Epidermal melanocyte (primary cell): ENCODE measurements at regions not wholly inside any gene's neighbourhood (a gene's known extent, or its start where the extent isn't known, plus 50 kb on each side); places are given as distances from the start of the nearest gene placed in this dataset.

Experiments
- DNase-seq: peaks from one replicate; pipeline ENCODE4 v3.0.0; 2011; ENCODE audit warnings: low spot score; ENCODE audit not compliant: insufficient read length

- DNase-seq, result no peak
Measured at GRCh38 chr14:42459171-42459685, 852.6 kb downstream of the LRFN5 start.

DNA sequence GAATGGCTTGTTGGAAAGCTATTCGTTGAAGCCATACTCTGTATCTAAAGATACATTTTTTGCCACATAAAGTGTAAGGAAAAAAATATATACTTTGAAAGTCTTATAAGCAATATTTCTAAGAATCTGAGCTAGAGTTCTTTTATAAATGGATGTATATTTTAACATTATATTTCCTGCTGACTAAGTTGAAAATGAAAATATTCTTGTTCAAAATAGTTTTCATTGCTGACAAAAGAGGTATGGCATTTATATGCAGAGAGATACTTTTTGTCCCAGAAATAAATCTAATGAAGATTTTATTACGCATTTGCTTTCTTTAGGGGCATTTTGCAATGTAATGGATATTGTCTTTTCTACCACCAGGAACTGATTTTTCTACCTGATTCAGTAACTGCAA is 834.9 kb downstream of the LRFN5 start:
- DNase-seq, result no peak

DNA sequence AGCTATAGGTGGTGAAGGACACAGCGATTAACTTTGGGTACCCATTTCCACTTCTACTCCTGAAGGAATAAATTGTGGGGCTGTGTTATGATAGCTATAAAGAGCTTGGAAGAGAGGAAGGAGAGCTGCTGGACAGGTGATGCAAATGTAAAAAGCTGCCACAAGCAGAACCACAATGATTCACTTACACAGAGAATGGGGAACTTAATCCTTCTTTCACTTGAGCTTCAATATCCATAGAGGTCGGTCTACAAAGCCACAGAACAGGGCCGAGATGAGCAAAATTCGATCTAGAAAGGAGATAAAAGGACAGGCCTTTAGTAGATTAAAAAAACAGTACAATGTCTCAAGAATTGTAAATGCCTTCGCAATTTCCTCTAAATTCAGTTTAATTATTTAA is 831.1 kb downstream of the LRFN5 start:
- DNase-seq, result no peak

DNA sequence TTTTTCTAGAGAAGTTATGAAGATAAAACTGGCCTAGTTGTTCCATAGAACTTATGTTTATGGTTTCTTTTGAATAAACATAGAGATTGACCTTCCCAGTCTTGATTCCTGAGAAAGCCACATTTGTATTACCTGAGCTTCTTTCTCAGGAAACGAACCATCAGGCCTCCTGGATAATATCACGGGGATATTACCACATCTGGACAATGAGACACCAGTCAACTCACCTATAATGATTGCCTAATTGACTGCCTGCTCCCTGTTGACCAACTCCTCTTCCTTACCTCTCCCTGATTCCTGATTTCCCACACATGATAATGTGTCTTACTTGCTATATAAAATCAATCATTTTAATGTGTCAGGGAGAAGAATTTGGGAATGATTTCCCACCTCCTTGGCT is 822.7 kb downstream of the LRFN5 start:
- DNase-seq, result no peak

- DNase-seq, result no peak
Measured at GRCh38 chr14:42428996-42429395, 822.3 kb downstream of the LRFN5 start.

DNA sequence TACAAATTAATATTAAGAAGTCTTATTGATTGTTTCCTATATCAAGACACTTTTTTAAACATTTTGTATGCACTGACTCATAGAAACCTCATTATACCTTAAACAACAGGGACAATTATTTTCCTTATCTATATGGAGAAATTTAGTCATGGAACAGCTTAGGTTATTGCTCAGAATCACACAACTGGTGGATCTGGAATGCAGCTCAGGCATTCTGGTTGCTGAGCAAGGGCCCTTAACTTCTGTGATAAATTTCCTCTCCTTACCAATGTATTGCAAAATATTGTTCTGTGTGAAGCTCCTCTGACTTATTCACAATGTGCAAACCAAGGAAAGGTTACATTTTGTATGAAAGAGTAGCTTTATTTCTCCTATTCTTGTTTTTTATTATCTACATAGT is 817.8 kb downstream of the LRFN5 start:
- DNase-seq, result no peak

GRCh38 chr14:42421377-42422078 is 814.9 kb downstream of the LRFN5 start:
- no peak for DNase-seq

GRCh38 chr14:42420071-42420470 is 813.4 kb downstream of the LRFN5 start:
- no peak for DNase-seq

- no peak for DNase-seq
Measured at GRCh38 chr14:42407153-42407552, 800.5 kb downstream of the LRFN5 start.

- DNase-seq, result no peak
Measured at GRCh38 chr14:42391146-42391834, 784.6 kb downstream of the LRFN5 start.

- no peak for DNase-seq
Measured at GRCh38 chr14:42378880-42379279, 772.2 kb downstream of the LRFN5 start.

GRCh38 chr14:42378274-42378673 is 771.6 kb downstream of the LRFN5 start:
- DNase-seq, result no peak

- DNase-seq, result no peak
Measured at GRCh38 chr14:42374332-42374731, 767.7 kb downstream of the LRFN5 start.

- no peak for DNase-seq
Measured at GRCh38 chr14:42370056-42370455, 763.4 kb downstream of the LRFN5 start.

GRCh38 chr14:42368234-42368633 is 761.6 kb downstream of the LRFN5 start:
- DNase-seq, result no peak

- no peak for DNase-seq
Measured at GRCh38 chr14:42353315-42353714, 746.6 kb downstream of the LRFN5 start.

GRCh38 chr14:42335918-42336317 is 729.2 kb downstream of the LRFN5 start:
- no peak for DNase-seq

DNA sequence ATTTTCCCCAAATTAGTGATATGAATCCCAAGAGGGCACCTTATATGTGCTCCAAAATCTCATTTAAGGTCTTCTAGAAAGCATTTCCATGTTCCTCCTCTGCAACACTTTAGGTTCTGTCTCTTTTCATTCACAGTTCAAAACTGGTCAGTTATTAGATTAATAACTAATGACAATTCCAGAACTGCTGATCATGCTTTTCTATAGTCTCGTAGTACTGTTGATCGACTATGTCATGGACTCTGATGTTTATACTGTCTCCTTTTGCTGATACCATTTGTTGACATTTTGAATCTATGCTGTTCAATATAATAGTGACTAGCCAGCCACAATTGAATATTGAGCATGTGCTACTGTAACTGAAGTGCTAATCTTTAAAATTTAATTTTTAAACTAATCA is 728.3 kb downstream of the LRFN5 start:
- DNase-seq, result no peak

GRCh38 chr14:42323426-42323825 is 716.8 kb downstream of the LRFN5 start:
- no peak for DNase-seq

DNA sequence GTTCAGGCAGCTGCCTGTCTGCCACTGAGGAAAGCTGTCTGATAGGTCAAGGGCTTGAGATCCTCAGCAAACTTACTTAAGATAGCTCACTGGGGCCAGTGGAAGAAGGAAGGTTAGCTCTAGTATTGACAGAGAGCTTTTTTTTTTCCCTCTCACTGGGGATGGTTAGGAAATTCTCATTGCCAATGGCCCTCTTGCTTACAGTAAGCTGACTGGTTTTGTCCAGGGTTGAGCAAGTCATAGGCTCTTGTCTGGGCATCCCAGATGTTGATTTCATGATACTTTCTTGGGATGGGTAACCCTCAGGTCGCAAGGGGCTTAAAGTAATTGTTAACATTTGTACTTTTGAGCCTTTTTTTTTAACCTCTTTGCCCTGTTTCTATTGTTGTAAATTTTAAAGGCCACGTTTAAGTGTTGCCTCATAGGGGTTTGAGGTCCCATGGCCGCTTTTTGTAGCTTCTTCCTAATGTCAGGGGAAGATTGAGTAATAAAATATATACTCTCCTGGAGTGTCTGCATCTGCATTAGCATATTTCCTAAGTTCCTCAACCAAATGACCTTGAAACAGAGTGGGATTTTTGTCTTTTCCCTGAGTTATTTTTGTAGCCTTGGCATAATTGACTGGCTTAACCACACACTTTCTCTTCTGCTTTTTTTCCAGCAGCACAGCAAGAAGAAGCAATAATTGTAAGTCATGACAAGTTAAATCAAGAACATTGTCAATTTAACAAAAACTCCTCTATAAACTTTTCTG is 716.0 kb downstream of the LRFN5 start:
- DNase-seq, result no peak

GRCh38 chr14:42319996-42320395 is 713.3 kb downstream of the LRFN5 start:
- DNase-seq, result no peak

DNA sequence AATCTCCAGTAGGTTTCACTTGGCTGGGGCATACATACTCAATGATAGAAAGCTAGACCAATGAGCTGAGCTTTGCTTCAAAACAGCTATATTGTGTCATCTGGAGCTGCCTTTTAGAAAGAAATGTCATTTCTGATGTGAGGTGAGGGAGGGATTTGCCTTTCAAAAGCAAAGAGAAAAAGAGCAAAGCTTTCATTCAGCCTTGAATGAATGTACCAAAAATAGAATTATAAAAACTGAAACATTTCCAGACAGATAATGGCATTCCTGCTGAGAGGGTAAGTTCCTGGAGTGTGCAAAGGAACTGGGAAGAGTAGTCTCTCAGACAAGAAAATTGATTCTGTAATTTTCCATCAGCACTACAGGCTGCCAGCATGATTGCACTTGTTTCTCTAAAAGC is 710.0 kb downstream of the LRFN5 start:
- no peak for DNase-seq
